ENCODE measurements at regions not wholly inside any gene's neighbourhood (a gene's known extent, or its start where the extent isn't known, plus 50 kb on each side); places are given as distances from the start of the nearest gene placed in this dataset.

- Histone ChIP-seq H3K4me3 (no peak overlapping the region), H3K4me1 (no peaks in the 10 kb centered on the region), H3K9me3 (ENCODE audit: low read depth) (no peaks in the 10 kb centered on the region), H2AFZ (replicated peaks) (no peak overlapping the region), H3K4me2 (no peak overlapping the region), H3K36me3 (no peaks in the 10 kb centered on the region), H3K27ac (no peak overlapping the region), H3F3A (ENCODE audit: low read depth) (no peaks in the 10 kb centered on the region), H3K79me2 (ENCODE audit: low read depth) (no peaks in the 10 kb centered on the region), H3K27me3 (no peaks in the 10 kb centered on the region), H4K20me1 (ENCODE audit: low read depth) (no peaks in the 10 kb centered on the region), H3K9ac (no peak overlapping the region)
- no peak overlapping the region for H3K4me3 Mint-ChIP-seq
- no peaks in the 10 kb centered on the region for H3K36me3 Mint-ChIP-seq
- H3K27ac Mint-ChIP-seq = no peak overlapping the region
- no peak for DNase-seq (ENCODE audit: low spot score)
- no peaks in the 10 kb centered on the region for H3K27me3 Mint-ChIP-seq (ENCODE audit: insufficient read depth, low read depth)
- no peaks in the 10 kb centered on the region for H3K9me3 Mint-ChIP-seq
- no peaks in the 10 kb centered on the region for H3K4me1 Mint-ChIP-seq
- TF ChIP-seq EZH2 (IDR thresholded peaks at IDR 0.05) = no peak
Measured at GRCh38 chr9:73649552-73649951, 497.9 kb downstream of the ANXA1 start.

GRCh38 chr9:73655363-73655762, 503.7 kb downstream of the ANXA1 start:
- Mint-ChIP-seq H3K27me3 (ENCODE audit: insufficient read depth, low read depth) (no peaks in the 10 kb centered on the region), H3K27ac (no peak overlapping the region), H3K4me1 (peaks cover 2% of the 10 kb centered on the region), H3K36me3 (no peaks in the 10 kb centered on the region), H3K4me3 (no peak overlapping the region), H3K9me3 (no peaks in the 10 kb centered on the region)
- H3K79me2 ChIP-seq (ENCODE audit: low read depth) = no peaks in the 10 kb centered on the region
- peaks cover 6% of the 10 kb centered on the region for H3K4me1 ChIP-seq
- H3K4me2 ChIP-seq = no peak overlapping the region
- H3K4me3 ChIP-seq = no peak overlapping the region
- H3K9me3 ChIP-seq (ENCODE audit: low read depth) = no peaks in the 10 kb centered on the region
- no peaks in the 10 kb centered on the region for H3K36me3 ChIP-seq
- no peak overlapping the region for H2AFZ ChIP-seq (replicated peaks)
- no peak overlapping the region for H3K27ac ChIP-seq
- no peaks in the 10 kb centered on the region for H3K27me3 ChIP-seq
- DNase-seq (ENCODE audit: low spot score) = no peak
- TF ChIP-seq EZH2phosphoT487 (IDR thresholded peaks at IDR 0.05) = no peak
- no peaks in the 10 kb centered on the region for H4K20me1 ChIP-seq (ENCODE audit: low read depth)
- H3K9ac ChIP-seq = no peak overlapping the region
- no peaks in the 10 kb centered on the region for H3F3A ChIP-seq (ENCODE audit: low read depth)

- TF ChIP-seq EZH2phosphoT487 (IDR thresholded peaks at IDR 0.05) = no peak
- no peak for TF ChIP-seq CTCF (IDR thresholded peaks at IDR 0.05)
- no peak for TF ChIP-seq EZH2 (IDR thresholded peaks at IDR 0.05)
- no peaks in the 10 kb centered on the region for H4K20me1 ChIP-seq (ENCODE audit: low read depth)
- peaks cover 2% of the 10 kb centered on the region for H3K4me1 Mint-ChIP-seq
Measured at GRCh38 chr9:73655831-73656230, 504.2 kb downstream of the ANXA1 start.

GRCh38 chr9:73665253-73665652, 513.6 kb downstream of the ANXA1 start:
- Histone ChIP-seq H3F3A (ENCODE audit: low read depth) (no peaks in the 10 kb centered on the region), H3K79me2 (ENCODE audit: low read depth) (no peaks in the 10 kb centered on the region), H3K4me1 (no peaks in the 10 kb centered on the region), H4K20me1 (ENCODE audit: low read depth) (no peaks in the 10 kb centered on the region), H3K9me3 (ENCODE audit: low read depth) (no peaks in the 10 kb centered on the region), H3K36me3 (no peaks in the 10 kb centered on the region), H3K27ac (no peak overlapping the region), H2AFZ (replicated peaks) (no peak overlapping the region), H3K4me3 (no peak overlapping the region), H3K9ac (no peak overlapping the region), H3K4me2 (no peak overlapping the region), H3K27me3 (no peaks in the 10 kb centered on the region)
- DNase-seq (ENCODE audit: low spot score) = no peak
- Mint-ChIP-seq H3K4me1 (no peaks in the 10 kb centered on the region), H3K4me3 (no peak overlapping the region), H3K27ac (no peak overlapping the region), H3K27me3 (ENCODE audit: insufficient read depth, low read depth) (peaks cover 3% of the 10 kb centered on the region), H3K9me3 (no peaks in the 10 kb centered on the region), H3K36me3 (no peaks in the 10 kb centered on the region)
- TF ChIP-seq CTCF (IDR thresholded peaks at IDR 0.05) (no peak), EZH2phosphoT487 (IDR thresholded peaks at IDR 0.05) (no peak), EZH2 (IDR thresholded peaks at IDR 0.05) (no peak)

More at GRCh38 chr9:73655831-73656230, 504.2 kb downstream of the ANXA1 start:
- Histone ChIP-seq H3F3A (ENCODE audit: low read depth) (no peaks in the 10 kb centered on the region), H3K9me3 (ENCODE audit: low read depth) (no peaks in the 10 kb centered on the region), H3K4me2 (no peak overlapping the region), H3K27ac (no peak overlapping the region), H3K36me3 (no peaks in the 10 kb centered on the region), H3K4me1 (peaks cover 6% of the 10 kb centered on the region), H2AFZ (replicated peaks) (no peak overlapping the region), H3K27me3 (no peaks in the 10 kb centered on the region), H3K9ac (no peak overlapping the region), H3K79me2 (ENCODE audit: low read depth) (no peaks in the 10 kb centered on the region), H3K4me3 (no peak overlapping the region)
- Mint-ChIP-seq H3K36me3 (no peaks in the 10 kb centered on the region), H3K9me3 (no peaks in the 10 kb centered on the region), H3K4me3 (no peak overlapping the region), H3K27me3 (ENCODE audit: insufficient read depth, low read depth) (peaks cover 3% of the 10 kb centered on the region), H3K27ac (no peak overlapping the region)
- no peak for DNase-seq (ENCODE audit: low spot score)
